Progenitor cell of endocrine pancreas (in vitro differentiated cells): ENCODE measurements at regions not wholly inside any gene's neighbourhood (a gene's known extent, or its start where the extent isn't known, plus 50 kb on each side); places are given as distances from the start of the nearest gene placed in this dataset.

Source experiments
- DNase-seq: peaks from one replicate; pipeline ENCODE4 v3.0.0; 2021; ENCODE audit warnings: low spot score; ENCODE audit not compliant: unreplicated experiment
- H3K27ac Mint-ChIP-seq: 2 replicates; pipeline ENCODE4 v1.8.0; 2021; ENCODE audit warnings: mild to moderate bottlenecking, moderate library complexity, mixed read lengths
- H3K27me3 Mint-ChIP-seq: 2 replicates; pipeline ENCODE4 v1.8.0; 2021; ENCODE audit warnings: mixed read lengths
- H3K36me3 Mint-ChIP-seq: 2 replicates; pipeline ENCODE4 v1.8.0; 2022; ENCODE audit warnings: mixed read lengths; ENCODE audit not compliant: insufficient read depth
- H3K4me1 Mint-ChIP-seq: 2 replicates; pipeline ENCODE4 v1.8.0; 2021; ENCODE audit warnings: low read depth, mixed read lengths
- H3K4me3 Mint-ChIP-seq: 2 replicates; pipeline ENCODE4 v1.8.0; 2021; ENCODE audit warnings: low read depth, mild to moderate bottlenecking, moderate library complexity, mixed read lengths
- H3K9me3 Mint-ChIP-seq: 2 replicates; pipeline ENCODE4 v1.8.0; 2021; ENCODE audit warnings: low read depth, mixed read lengths
- CTCF ChIP-seq: fragments of 200-600 bp; sonication (generic); IDR thresholded peaks from one replicate; pipeline ENCODE4 v1.5.0; 2021; ENCODE audit warnings: antibody characterized with exemption, mild to moderate bottlenecking; ENCODE audit not compliant: unreplicated experiment

GRCh38 chr2:611519-611918 is 65.7 kb downstream of the TMEM18 start:
- no peak overlapping the region for H3K27ac Mint-ChIP-seq
- peaks cover 4% of the 10 kb centered on the region for H3K27me3 Mint-ChIP-seq
- TF ChIP-seq CTCF: no peak
- DNase-seq: no peak
- H3K4me1 Mint-ChIP-seq: no peaks in the 10 kb centered on the region
- no peak overlapping the region for H3K4me3 Mint-ChIP-seq
- H3K36me3 Mint-ChIP-seq: no peaks in the 10 kb centered on the region
- no peaks in the 10 kb centered on the region for H3K9me3 Mint-ChIP-seq

DNA sequence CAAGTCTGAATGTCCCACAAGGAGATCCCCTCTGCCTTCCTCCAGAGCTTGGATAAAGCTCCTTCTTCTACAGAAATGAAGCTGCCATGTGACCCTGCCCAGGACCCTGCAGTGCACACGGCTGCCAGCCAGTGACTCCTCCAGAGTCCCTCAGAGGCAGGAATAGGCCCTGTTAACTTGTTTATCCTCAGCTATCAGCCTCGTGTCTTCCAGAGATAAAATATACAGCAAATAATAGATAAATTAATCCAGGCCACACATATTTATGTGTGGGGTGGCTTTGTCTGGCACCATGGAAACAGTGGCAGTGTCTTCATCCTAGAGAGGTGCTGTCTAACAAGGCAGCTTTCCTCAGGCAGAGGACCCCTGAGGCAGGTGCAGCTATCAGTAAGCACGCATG is 66.7 kb downstream of the TMEM18 start:
- Mint-ChIP-seq H3K4me1 (no peaks in the 10 kb centered on the region), H3K4me3 (no peak overlapping the region), H3K9me3 (no peaks in the 10 kb centered on the region), H3K27ac (no peak overlapping the region), H3K36me3 (no peaks in the 10 kb centered on the region), H3K27me3 (peaks cover 4% of the 10 kb centered on the region)
- no peak for DNase-seq
- no peak for TF ChIP-seq CTCF

GRCh38 chr2:609881-610280 is 67.3 kb downstream of the TMEM18 start:
- Mint-ChIP-seq H3K27me3 (peaks cover 4% of the 10 kb centered on the region), H3K4me3 (no peak overlapping the region), H3K27ac (no peak overlapping the region), H3K9me3 (no peaks in the 10 kb centered on the region), H3K4me1 (no peaks in the 10 kb centered on the region), H3K36me3 (no peaks in the 10 kb centered on the region)
- TF ChIP-seq CTCF: no peak
- DNase-seq: no peak

GRCh38 chr2:609449-609848 is 67.8 kb downstream of the TMEM18 start:
- H3K4me1 Mint-ChIP-seq: no peaks in the 10 kb centered on the region
- no peaks in the 10 kb centered on the region for H3K9me3 Mint-ChIP-seq
- TF ChIP-seq CTCF: no peak
- peaks cover 4% of the 10 kb centered on the region for H3K27me3 Mint-ChIP-seq
- H3K4me3 Mint-ChIP-seq: no peak overlapping the region
- H3K36me3 Mint-ChIP-seq: no peaks in the 10 kb centered on the region
- no peak overlapping the region for H3K27ac Mint-ChIP-seq
- DNase-seq: no peak

- Mint-ChIP-seq H3K36me3 (no peaks in the 10 kb centered on the region), H3K9me3 (no peaks in the 10 kb centered on the region), H3K4me3 (no peak overlapping the region), H3K4me1 (no peaks in the 10 kb centered on the region), H3K27me3 (peaks cover 4% of the 10 kb centered on the region), H3K27ac (no peak overlapping the region)
- no peak for TF ChIP-seq CTCF
- DNase-seq: no peak
Observed at GRCh38 chr2:608711-609110, 68.5 kb downstream of the TMEM18 start.

DNA sequence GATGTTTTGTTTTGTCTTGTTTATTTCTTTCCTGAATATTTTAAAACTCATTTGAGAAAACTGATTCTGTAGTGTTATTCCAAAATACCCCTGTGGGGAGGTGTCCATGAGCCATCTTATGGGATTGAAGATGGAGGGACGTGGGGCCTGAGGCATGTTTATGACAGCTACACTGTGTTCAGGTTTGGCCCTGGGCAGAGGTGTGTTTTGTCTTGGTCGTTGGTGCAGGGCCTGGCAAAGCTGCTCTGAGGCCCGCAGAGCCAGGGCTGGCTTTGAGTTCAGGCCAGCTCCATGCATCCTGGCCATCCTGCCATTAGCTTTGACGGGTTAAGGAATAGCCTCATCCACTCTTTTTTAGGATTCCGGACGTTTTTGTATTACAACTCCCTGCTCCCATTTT is 68.9 kb downstream of the TMEM18 start:
- Mint-ChIP-seq H3K4me3 (no peak overlapping the region), H3K4me1 (no peaks in the 10 kb centered on the region), H3K36me3 (no peaks in the 10 kb centered on the region), H3K9me3 (no peaks in the 10 kb centered on the region), H3K27ac (no peak overlapping the region), H3K27me3 (peaks cover 4% of the 10 kb centered on the region)
- DNase-seq: no peak
- TF ChIP-seq CTCF: no peak
